Common myeloid progenitor, CD34-positive (primary cell): ENCODE measurements at regions not wholly inside any gene's neighbourhood (a gene's known extent, or its start where the extent isn't known, plus 50 kb on each side); places are given as distances from the start of the nearest gene placed in this dataset.

ENCODE experiments used
- CTCF ChIA-PET: fragments of 350-600 bp; sonication (Branson Sonifier 250); formaldehyde crosslinking; loops from one replicate; lab custom pipeline; 2021; ENCODE audit warnings: antibody characterized with exemption; lab: Charles Lee
- POLR2A ChIA-PET: fragments of 350-600 bp; sonication (Branson Sonifier 250); formaldehyde crosslinking; loops from one replicate; lab custom pipeline; 2021; ENCODE audit warnings: antibody characterized with exemption; lab: Charles Lee
- DNase-seq, 3 donors: peaks; one replicate each; pipeline versions ENCODE4 v3.0.0 to v3.0.0-alpha.2; 2013
- H3K27ac ChIP-seq, 2 experiments: 1 replicate in 1 of 2; 2 replicates in 1 of 2; pipeline ENCODE4 v1.7.0; 2013; ENCODE audit warnings: inconsistent platforms in 2 of 2, low read length in 2 of 2, mild to moderate bottlenecking in 2 of 2, low read depth in 1 of 2, moderate library complexity in 1 of 2; ENCODE audit not compliant: severe bottlenecking in 2 of 2, insufficient read depth in 1 of 2, poor library complexity in 1 of 2
- H3K27me3 ChIP-seq, 5 experiments: replicated peaks in 2 of 5; 1 replicate in 3 of 5; 2 replicates in 2 of 5; pipeline versions ENCODE4 v1.6.1 to v1.7.0; 2013; ENCODE audit warnings: low read length in 4 of 5, mild to moderate bottlenecking in 2 of 5, moderate library complexity in 2 of 5, inconsistent platforms in 1 of 5; ENCODE audit not compliant: insufficient read depth in 5 of 5, control insufficient read depth in 4 of 5
- H3K36me3 ChIP-seq, 4 experiments: 1 replicate in 2 of 4; 2 replicates in 2 of 4; pipeline versions ENCODE4 v1.6.1 to v1.7.0; 2013; ENCODE audit warnings: low read length in 3 of 4, control low read depth in 1 of 4, mild to moderate bottlenecking in 1 of 4; ENCODE audit not compliant: control insufficient read depth in 4 of 4, insufficient read depth in 4 of 4
- H3K4me1 ChIP-seq, 4 experiments: 1 replicate in 3 of 4; 2 replicates in 1 of 4; pipeline versions ENCODE4 v1.6.1 to v1.7.1; 2013; ENCODE audit warnings: low read length in 3 of 4, mild to moderate bottlenecking in 3 of 4, control low read depth in 1 of 4, inconsistent platforms in 1 of 4, moderate library complexity in 1 of 4; ENCODE audit not compliant: control insufficient read depth in 4 of 4, insufficient read depth in 4 of 4; ENCODE audit errors: control extremely low read depth in 1 of 4
- H3K4me3 ChIP-seq, 7 experiments: 1 replicate in 4 of 7; 2 replicates in 3 of 7; pipeline versions ENCODE4 v1.5.1 to v1.7.0; 2013; ENCODE audit warnings: mild to moderate bottlenecking in 7 of 7, low read length in 6 of 7, moderate library complexity in 6 of 7, inconsistent platforms in 2 of 7, low read depth in 2 of 7, control low read depth in 1 of 7; ENCODE audit not compliant: insufficient read depth in 4 of 7, control insufficient read depth in 1 of 7; ENCODE audit errors: extremely low read depth in 1 of 7
- H3K9me3 ChIP-seq, 5 experiments: 1 replicate in 4 of 5; 2 replicates in 1 of 5; pipeline versions ENCODE4 v1.6.1 to v1.7.1; 2013; ENCODE audit warnings: low read length in 4 of 5, mild to moderate bottlenecking in 2 of 5, inconsistent platforms in 1 of 5, low read depth in 1 of 5, moderate library complexity in 1 of 5; ENCODE audit not compliant: control insufficient read depth in 4 of 5, insufficient read depth in 2 of 5; ENCODE audit errors: control extremely low read depth in 1 of 5
- WGBS: methylation state at CpG from one replicate; pipeline ENCODE4 v1.1.5; 2013; ENCODE audit not compliant: insufficient coverage; 5-methylcytosine and 5-hydroxymethylcytosine counted together

DNA sequence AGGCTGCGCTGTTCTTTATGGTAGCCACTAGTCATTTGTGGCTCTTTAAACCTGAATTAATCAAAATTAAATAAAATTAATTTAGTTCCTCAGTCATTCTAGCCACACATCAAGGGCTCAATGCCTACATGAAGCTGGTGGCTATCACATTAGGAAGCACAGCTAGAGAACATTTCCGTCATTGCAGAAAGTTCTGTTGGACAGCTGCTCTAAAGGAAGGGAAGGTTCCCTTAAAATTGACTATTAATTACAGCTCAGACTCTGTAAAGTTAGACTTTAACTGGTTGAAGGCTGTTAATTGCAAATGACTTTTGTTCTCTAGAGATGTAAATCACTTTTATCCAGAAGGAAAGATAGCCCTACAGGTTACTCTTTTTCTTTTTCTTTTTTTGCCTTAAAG is 202.7 kb upstream of the ADAMTS9 start:
- no peaks in the 10 kb centered on the region for H3K36me3 ChIP-seq
- 80% methylated on average over 1 of the region's 2 CpGs for WGBS
- H3K27me3 ChIP-seq = no peaks in the 10 kb centered on the region
- CTCF ChIA-PET = no interaction called here
- H3K9me3 ChIP-seq = no peaks in the 10 kb centered on the region
- no peak for DNase-seq
- H3K27ac ChIP-seq = no peak overlapping the region
- H3K4me1 ChIP-seq = no peaks in the 10 kb centered on the region
- no peak overlapping the region for H3K4me3 ChIP-seq
- POLR2A ChIA-PET = no interaction called here

DNA sequence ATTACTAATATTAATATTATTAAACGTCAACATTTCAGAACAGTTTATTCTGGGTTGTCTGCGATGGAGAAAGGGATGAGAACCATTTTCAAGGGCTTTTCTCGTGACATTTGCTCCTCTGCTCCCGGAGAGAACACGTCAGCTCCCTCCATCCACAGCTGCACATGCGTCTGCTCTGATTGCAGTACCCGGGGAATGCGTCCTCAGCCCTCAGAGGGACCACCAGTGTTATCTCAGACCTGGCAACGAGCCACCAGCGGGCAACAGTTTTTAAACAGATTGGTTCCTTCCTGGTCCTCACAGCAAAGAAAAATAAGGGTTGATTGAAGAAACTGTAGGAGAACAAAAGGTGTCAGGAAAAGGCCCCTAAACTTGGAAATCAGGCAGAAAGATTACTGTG is 202.2 kb upstream of the ADAMTS9 start:
- ChIA-PET CTCF (no interaction called here), POLR2A (no interaction called here)
- Histone ChIP-seq H3K4me3 (no peak overlapping the region), H3K36me3 (no peaks in the 10 kb centered on the region), H3K4me1 (no peaks in the 10 kb centered on the region), H3K9me3 (no peaks in the 10 kb centered on the region), H3K27me3 (no peaks in the 10 kb centered on the region), H3K27ac (no peak overlapping the region)
- 58% methylated on average over 10 of the region's 10 CpGs for WGBS
- no peak for DNase-seq

DNA sequence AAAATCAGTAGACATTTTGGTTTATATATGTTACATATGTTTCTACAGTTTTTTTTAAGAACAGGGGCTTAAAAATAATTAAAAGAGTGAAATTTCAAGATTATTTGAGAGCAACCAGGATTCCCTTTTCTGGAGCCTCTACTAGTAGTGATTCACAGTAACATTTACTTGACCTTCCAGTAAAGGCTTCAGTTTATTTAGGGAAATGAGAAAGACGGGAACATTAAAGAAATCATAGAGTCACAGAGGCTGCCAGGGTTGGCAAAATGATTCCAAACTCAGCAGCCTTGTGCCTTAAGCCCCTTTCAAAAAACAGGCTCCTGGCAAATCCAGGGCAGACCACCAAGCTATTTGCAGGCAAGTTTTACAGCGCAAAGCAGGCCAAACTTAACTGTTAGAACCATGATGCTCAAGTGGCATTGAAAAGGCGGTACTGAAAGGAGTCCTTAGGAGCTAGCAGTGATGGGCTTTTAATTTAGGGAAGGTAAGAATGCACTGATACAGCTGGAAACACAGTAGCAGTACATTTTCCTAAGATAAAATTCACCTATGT is 201.1 kb upstream of the ADAMTS9 start:
- no peak overlapping the region for H3K4me3 ChIP-seq
- no peaks in the 10 kb centered on the region for H3K27me3 ChIP-seq
- ChIA-PET POLR2A (no interaction called here), CTCF (no interaction called here)
- no peaks in the 10 kb centered on the region for H3K36me3 ChIP-seq
- no peaks in the 10 kb centered on the region for H3K9me3 ChIP-seq
- no peak overlapping the region for H3K27ac ChIP-seq
- no peak for DNase-seq
- 95% methylated on average over 3 of the region's 3 CpGs for WGBS
- no peaks in the 10 kb centered on the region for H3K4me1 ChIP-seq

DNA sequence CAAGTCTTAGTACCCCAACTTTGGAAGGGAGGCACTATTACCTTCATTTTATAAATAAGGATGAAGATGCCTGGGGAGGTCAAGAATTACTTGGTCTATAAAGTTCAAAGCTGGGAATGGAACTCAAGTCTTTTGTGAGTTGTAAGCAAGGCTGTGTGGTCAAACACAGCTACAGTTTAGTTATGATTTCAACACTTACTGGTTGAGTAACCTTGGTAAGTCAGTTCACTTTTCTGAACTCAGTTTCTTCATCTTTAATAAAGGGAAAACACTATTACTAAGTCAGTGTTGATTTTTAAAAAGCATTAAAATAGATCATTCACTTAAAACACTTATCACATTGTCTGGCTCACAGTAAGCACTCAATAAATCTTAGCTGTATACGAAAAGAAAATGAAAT is 200.4 kb upstream of the ADAMTS9 start:
- no CpG with 5 or more reads among the region's 1 CpG for WGBS
- ChIA-PET POLR2A (no interaction called here), CTCF (no interaction called here)
- no peaks in the 10 kb centered on the region for H3K4me1 ChIP-seq
- H3K27ac ChIP-seq = no peak overlapping the region
- H3K36me3 ChIP-seq = no peaks in the 10 kb centered on the region
- DNase-seq = no peak
- H3K4me3 ChIP-seq = no peak overlapping the region
- H3K9me3 ChIP-seq = no peaks in the 10 kb centered on the region
- no peaks in the 10 kb centered on the region for H3K27me3 ChIP-seq

DNA sequence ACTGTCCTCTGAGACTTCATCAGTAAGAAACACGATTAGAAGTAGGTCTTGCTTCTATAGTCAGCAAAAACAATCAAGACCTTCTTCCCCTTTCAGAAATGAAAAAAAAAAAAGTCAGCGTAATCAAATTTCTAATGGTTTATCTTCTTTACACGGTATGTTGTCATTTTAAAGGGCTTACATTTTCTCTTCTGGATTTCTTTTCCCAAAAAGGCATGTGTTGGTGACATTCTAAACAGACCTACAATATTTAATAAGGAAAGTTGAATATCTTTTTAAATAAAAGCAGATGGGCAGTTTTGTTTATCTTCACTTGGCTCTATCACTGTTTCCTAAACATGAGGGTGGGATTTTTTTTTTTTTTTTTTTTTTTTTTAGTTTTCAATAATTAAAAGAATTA is 197.3 kb upstream of the ADAMTS9 start:
- Histone ChIP-seq H3K27ac (no peak overlapping the region), H3K36me3 (no peaks in the 10 kb centered on the region), H3K9me3 (peaks cover 0 to 7% (median 3%) of the 10 kb centered on the region in 5 experiments), H3K27me3 (no peaks in the 10 kb centered on the region), H3K4me3 (no peak overlapping the region), H3K4me1 (peaks cover 0 to 2% (median 0%) of the 10 kb centered on the region in 4 experiments)
- no peak for DNase-seq
- CTCF ChIA-PET = no interaction called here
- 67% methylated on average over 1 of the region's 3 CpGs for WGBS
- POLR2A ChIA-PET = no interaction called here

DNA sequence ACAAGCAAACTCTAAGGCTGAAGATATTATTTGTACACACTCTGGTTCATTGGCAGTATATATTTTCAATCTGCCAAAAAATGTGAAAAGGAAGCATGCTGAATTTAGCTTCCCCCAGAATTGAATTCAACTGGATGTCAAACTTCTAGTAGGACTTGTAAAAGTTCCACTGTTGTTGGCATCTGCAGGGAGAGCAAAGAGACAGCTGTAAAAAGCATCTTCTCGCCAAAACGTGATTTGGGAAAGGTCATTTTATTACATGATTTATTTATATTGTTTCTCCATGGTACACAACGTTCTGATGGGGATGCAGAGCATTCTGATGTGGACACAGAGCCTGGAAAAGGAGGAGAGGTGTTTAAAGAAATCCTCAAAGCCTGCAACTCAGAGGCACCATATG is 196.7 kb upstream of the ADAMTS9 start:
- Histone ChIP-seq H3K27me3 (no peaks in the 10 kb centered on the region), H3K4me3 (no peak overlapping the region), H3K9me3 (peaks cover 0 to 7% (median 3%) of the 10 kb centered on the region in 5 experiments), H3K36me3 (no peaks in the 10 kb centered on the region), H3K27ac (no peak overlapping the region), H3K4me1 (peaks cover 0 to 2% (median 0%) of the 10 kb centered on the region in 4 experiments)
- ChIA-PET POLR2A (no interaction called here), CTCF (no interaction called here)
- WGBS = no CpG with 5 or more reads among the region's 3 CpGs
- DNase-seq = no peak

DNA sequence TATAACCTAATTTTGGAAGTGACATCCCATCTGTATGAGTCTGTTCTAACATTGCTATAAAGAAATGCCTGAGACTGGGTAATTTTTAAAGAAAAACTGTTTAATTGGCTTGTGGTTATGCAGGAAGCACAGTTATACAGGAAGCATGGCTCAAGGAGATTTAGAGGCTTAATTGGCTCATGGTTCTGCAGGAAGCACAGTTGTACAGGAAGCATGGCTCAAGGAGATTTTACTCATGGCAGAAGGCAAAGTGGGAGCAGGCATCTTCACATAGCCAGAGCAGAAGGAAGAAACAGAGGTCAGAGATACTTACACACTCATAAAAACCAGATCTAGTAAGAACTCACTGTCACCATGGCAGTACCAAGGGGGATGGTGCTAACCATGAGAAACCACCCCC is 193.1 kb upstream of the ADAMTS9 start:
- Histone ChIP-seq H3K4me3 (peak overlapping the region in 1 of 7 experiments; percentile 22), H3K9me3 (peaks cover 0 to 7% (median 3%) of the 10 kb centered on the region in 5 experiments), H3K27me3 (no peaks in the 10 kb centered on the region), H3K27ac (no peak overlapping the region), H3K36me3 (no peaks in the 10 kb centered on the region), H3K4me1 (peaks cover 0 to 2% (median 0%) of the 10 kb centered on the region in 4 experiments)
- peak in 1 of 3 donors; percentile 1 for DNase-seq
- ChIA-PET POLR2A (no interaction called here), CTCF (no interaction called here)
